Brain microvascular endothelial cell (primary cell): ENCODE measurements at regions not wholly inside any gene's neighbourhood (a gene's known extent, or its start where the extent isn't known, plus 50 kb on each side); places are given as distances from the start of the nearest gene placed in this dataset.

Experiments
- DNase-seq: peaks from one replicate; pipeline ENCODE4 v3.0.0-alpha.2; 2020
- H3K27ac ChIP-seq: fragments of 250-450 bp; sonication (Bioruptor Pico); 2 replicates; pipeline ENCODE4 v1.5.1; 2020; ENCODE audit warnings: mild to moderate bottlenecking, moderate library complexity
- H3K27me3 ChIP-seq: fragments of 250-450 bp; sonication (Bioruptor Pico); replicated peaks from 2 replicates; pipeline ENCODE4 v1.5.1; 2020; ENCODE audit warnings: mild to moderate bottlenecking
- H3K36me3 ChIP-seq: fragments of 250-450 bp; sonication (Bioruptor Pico); replicated peaks from 2 replicates; pipeline ENCODE4 v1.5.1; 2020; ENCODE audit warnings: mild to moderate bottlenecking
- H3K4me3 ChIP-seq: 2 replicates; pipeline ENCODE4 v1.5.1; 2011; ENCODE audit warnings: low read depth, mild to moderate bottlenecking, control low read depth, low read length, moderate library complexity
- CTCF ChIP-seq: IDR thresholded peaks from 2 replicates; pipeline ENCODE4 v1.5.1; 2011; ENCODE audit warnings: low read depth, mild to moderate bottlenecking, moderate library complexity, low read length, control low read depth, inconsistent platforms; ENCODE audit errors: missing control alignments
- in situ Hi-C: cut with HindIII; loops from 2 replicates; pipeline ENCODE4 v1.10.0; 2017; ENCODE audit warnings: low sequenced_read_pairs, low pct_ligation_motif_present

GRCh38 chr12:105428793-105429395 is 98.4 kb downstream of the C12orf75 start:
- no peak for TF ChIP-seq CTCF
- in situ Hi-C loops, result no loop called here
- Histone ChIP-seq H3K36me3 (no peaks in the 10 kb centered on the region), H3K27me3 (no peaks in the 10 kb centered on the region), H3K27ac (no peak overlapping the region), H3K4me3 (no peak overlapping the region)
- no peak for DNase-seq

GRCh38 chr12:105429511-105429910 is 99.0 kb downstream of the C12orf75 start:
- no peak for DNase-seq
- no peaks in the 10 kb centered on the region for H3K27me3 ChIP-seq
- no peak for TF ChIP-seq CTCF

GRCh38 chr12:105431537-105432100 is 101.1 kb downstream of the C12orf75 start:
- Histone ChIP-seq H3K27ac (no peak overlapping the region), H3K36me3 (no peaks in the 10 kb centered on the region), H3K27me3 (no peaks in the 10 kb centered on the region), H3K4me3 (no peak overlapping the region)
- no peak for DNase-seq
- in situ Hi-C loops, result no loop called here
- TF ChIP-seq CTCF, result no peak

More at GRCh38 chr12:105429511-105429910, 99.0 kb downstream of the C12orf75 start:
- in situ Hi-C loops, result no loop called here
- Histone ChIP-seq H3K4me3 (no peak overlapping the region), H3K27ac (no peak overlapping the region), H3K36me3 (no peaks in the 10 kb centered on the region)

- in situ Hi-C loops, result no loop called here
- H3K4me3 ChIP-seq, result no peak overlapping the region
- DNase-seq, result peak; percentile 68
- peak overlapping the region; percentile 61 for H3K27ac ChIP-seq
- TF ChIP-seq CTCF, result no peak
- no peaks in the 10 kb centered on the region for H3K36me3 ChIP-seq
- no peaks in the 10 kb centered on the region for H3K27me3 ChIP-seq
These were observed 103.3 kb downstream of the C12orf75 start for GRCh38 chr12:105433804-105434203.

GRCh38 chr12:105436636-105437035 is 106.1 kb downstream of the C12orf75 start:
- H3K27me3 ChIP-seq, result no peaks in the 10 kb centered on the region
- no peak overlapping the region for H3K27ac ChIP-seq
- H3K4me3 ChIP-seq, result no peak overlapping the region
- DNase-seq, result no peak
- no peak for TF ChIP-seq CTCF
- no peaks in the 10 kb centered on the region for H3K36me3 ChIP-seq
- in situ Hi-C loops, result no loop called here
